GM12892 (cell line): ENCODE measurements at regions not wholly inside any gene's neighbourhood (a gene's known extent, or its start where the extent isn't known, plus 50 kb on each side); places are given as distances from the start of the nearest gene placed in this dataset.

ENCODE experiments used
- POLR2A ChIP-seq: IDR thresholded peaks from 2 replicates; pipeline ENCODE4 v1.6.1; 2011; ENCODE audit warnings: low read depth, low read length, control low read depth
- POLR2AphosphoS5 ChIP-seq: IDR thresholded peaks from 2 replicates; pipeline ENCODE4 v1.6.1; 2011; ENCODE audit warnings: low read depth, low read length, control low read depth
- TAF1 ChIP-seq: IDR thresholded peaks from 2 replicates; pipeline ENCODE4 v1.6.1; 2011; ENCODE audit warnings: low read depth, mild to moderate bottlenecking, control low read depth, low read length, borderline replicate concordance

- TF ChIP-seq POLR2A (no peak), POLR2AphosphoS5 (no peak), TAF1 (no peak)
Measured at GRCh38 chr20:39210341-39211036, 248.3 kb downstream of the DHX35 start.
